ES-I3 (cell line): ENCODE measurements at regions not wholly inside any gene's neighbourhood (a gene's known extent, or its start where the extent isn't known, plus 50 kb on each side); places are given as distances from the start of the nearest gene placed in this dataset.

Experiments
- H3K36me3 ChIP-seq: 2 replicates; pipeline ENCODE4 v1.6.1; 2013; ENCODE audit warnings: mild to moderate bottlenecking, low read length, control low read depth, moderate library complexity; ENCODE audit not compliant: insufficient read depth
- H3K4me1 ChIP-seq: 2 replicates; pipeline ENCODE4 v1.6.1; 2013; ENCODE audit warnings: mild to moderate bottlenecking, control low read depth, low read length; ENCODE audit not compliant: insufficient read depth
- H3K9ac ChIP-seq: 2 replicates; pipeline ENCODE4 v1.6.1; 2013; ENCODE audit warnings: low read depth, mild to moderate bottlenecking, low read length, moderate library complexity
- H3K9me3 ChIP-seq: 2 replicates; pipeline ENCODE4 v1.6.1; 2013; ENCODE audit warnings: mild to moderate bottlenecking, low read length, moderate library complexity; ENCODE audit not compliant: control insufficient read depth, insufficient read depth

GRCh38 chr4:137082061-137082460, 450.2 kb downstream of the PCDH18 start:
- no peaks in the 10 kb centered on the region for H3K4me1 ChIP-seq
- no peaks in the 10 kb centered on the region for H3K9me3 ChIP-seq
- H3K36me3 ChIP-seq: no peaks in the 10 kb centered on the region
- no peak overlapping the region for H3K9ac ChIP-seq

- Histone ChIP-seq H3K9ac (no peak overlapping the region), H3K9me3 (peaks cover 2% of the 10 kb centered on the region; the same call in 1 of the 2 replicates), H3K36me3 (no peaks in the 10 kb centered on the region), H3K4me1 (no peaks in the 10 kb centered on the region)
Observed at GRCh38 chr4:137076908-137077307, 455.4 kb downstream of the PCDH18 start.

- no peaks in the 10 kb centered on the region for H3K4me1 ChIP-seq
- no peak overlapping the region for H3K9ac ChIP-seq
- H3K36me3 ChIP-seq: no peaks in the 10 kb centered on the region
- peaks cover 2% of the 10 kb centered on the region; the same call in 1 of the 2 replicates for H3K9me3 ChIP-seq
Observed at GRCh38 chr4:137075586-137075985, 456.7 kb downstream of the PCDH18 start.

- Histone ChIP-seq H3K4me1 (peaks cover 3% of the 10 kb centered on the region; the same call in 1 of the 2 replicates), H3K36me3 (no peaks in the 10 kb centered on the region; the same call in 1 of the 2 replicates), H3K9me3 (no peaks in the 10 kb centered on the region), H3K9ac (no peak overlapping the region)
Observed at GRCh38 chr4:137070614-137071013, 461.7 kb downstream of the PCDH18 start.

GRCh38 chr4:137069473-137069872, 462.8 kb downstream of the PCDH18 start:
- Histone ChIP-seq H3K4me1 (peaks cover 3% of the 10 kb centered on the region; the same call in 1 of the 2 replicates), H3K9ac (no peak overlapping the region), H3K36me3 (no peaks in the 10 kb centered on the region; the same call in 1 of the 2 replicates), H3K9me3 (no peaks in the 10 kb centered on the region)

- Histone ChIP-seq H3K9me3 (no peaks in the 10 kb centered on the region), H3K36me3 (no peaks in the 10 kb centered on the region; the same call in 1 of the 2 replicates), H3K9ac (no peak overlapping the region), H3K4me1 (peaks cover 3% of the 10 kb centered on the region; the same call in 1 of the 2 replicates)
Observed at GRCh38 chr4:137067735-137068134, 464.6 kb downstream of the PCDH18 start.

- H3K9ac ChIP-seq: no peak overlapping the region
- no peaks in the 10 kb centered on the region; the same call in 1 of the 2 replicates for H3K36me3 ChIP-seq
- H3K9me3 ChIP-seq: no peaks in the 10 kb centered on the region
- H3K4me1 ChIP-seq: peaks cover 3% of the 10 kb centered on the region; the same call in 1 of the 2 replicates
Observed at GRCh38 chr4:137065311-137065710, 467.0 kb downstream of the PCDH18 start.

GRCh38 chr4:137063961-137064360, 468.3 kb downstream of the PCDH18 start:
- Histone ChIP-seq H3K4me1 (peaks cover 7% of the 10 kb centered on the region), H3K9me3 (no peaks in the 10 kb centered on the region), H3K9ac (no peak overlapping the region), H3K36me3 (no peaks in the 10 kb centered on the region; the same call in 1 of the 2 replicates)

GRCh38 chr4:137043184-137043583, 489.1 kb downstream of the PCDH18 start:
- Histone ChIP-seq H3K4me1 (no peaks in the 10 kb centered on the region), H3K9me3 (no peaks in the 10 kb centered on the region), H3K9ac (no peak overlapping the region), H3K36me3 (no peaks in the 10 kb centered on the region)

- H3K9ac ChIP-seq: no peak overlapping the region
- H3K9me3 ChIP-seq: no peaks in the 10 kb centered on the region
- H3K4me1 ChIP-seq: no peaks in the 10 kb centered on the region
- H3K36me3 ChIP-seq: no peaks in the 10 kb centered on the region
Observed at GRCh38 chr4:137039370-137039769, 492.9 kb downstream of the PCDH18 start.

GRCh38 chr4:137032222-137032621, 500.1 kb downstream of the PCDH18 start:
- Histone ChIP-seq H3K4me1 (no peaks in the 10 kb centered on the region), H3K9ac (no peak overlapping the region), H3K36me3 (no peaks in the 10 kb centered on the region), H3K9me3 (0 out of 2 replicates have a peak, but pooled peaks cover 2% of the 10 kb centered on the region)

- H3K9me3 ChIP-seq: 0 out of 2 replicates have a peak, but pooled peaks cover 2% of the 10 kb centered on the region
- H3K36me3 ChIP-seq: no peaks in the 10 kb centered on the region
- no peak overlapping the region for H3K9ac ChIP-seq
- peaks cover 3% of the 10 kb centered on the region; the same call in 1 of the 2 replicates for H3K4me1 ChIP-seq
Observed at GRCh38 chr4:137029026-137029425, 503.3 kb downstream of the PCDH18 start.

- Histone ChIP-seq H3K9me3 (no peaks in the 10 kb centered on the region), H3K9ac (no peak overlapping the region), H3K4me1 (peaks cover 3% of the 10 kb centered on the region; the same call in 1 of the 2 replicates)
Observed at GRCh38 chr4:137025484-137026059, 506.7 kb downstream of the PCDH18 start.

GRCh38 chr4:137015426-137016409, 516.6 kb downstream of the PCDH18 start:
- H3K9ac ChIP-seq: no peak overlapping the region
- H3K4me1 ChIP-seq: no peaks in the 10 kb centered on the region
- no peaks in the 10 kb centered on the region for H3K36me3 ChIP-seq
- no peaks in the 10 kb centered on the region for H3K9me3 ChIP-seq

More at GRCh38 chr4:137025484-137026059, 506.7 kb downstream of the PCDH18 start:
- H3K36me3 ChIP-seq: no peaks in the 10 kb centered on the region; the same call in 1 of the 2 replicates
